Raji (cell line): ENCODE measurements at regions not wholly inside any gene's neighbourhood (a gene's known extent, or its start where the extent isn't known, plus 50 kb on each side); places are given as distances from the start of the nearest gene placed in this dataset.

Experiments used
- POLR2A ChIP-seq: IDR thresholded peaks from 2 replicates; pipeline ENCODE4 v1.6.1; 2011; ENCODE audit warnings: low read depth, low read length, control low read depth; ENCODE audit not compliant: insufficient read depth

DNA sequence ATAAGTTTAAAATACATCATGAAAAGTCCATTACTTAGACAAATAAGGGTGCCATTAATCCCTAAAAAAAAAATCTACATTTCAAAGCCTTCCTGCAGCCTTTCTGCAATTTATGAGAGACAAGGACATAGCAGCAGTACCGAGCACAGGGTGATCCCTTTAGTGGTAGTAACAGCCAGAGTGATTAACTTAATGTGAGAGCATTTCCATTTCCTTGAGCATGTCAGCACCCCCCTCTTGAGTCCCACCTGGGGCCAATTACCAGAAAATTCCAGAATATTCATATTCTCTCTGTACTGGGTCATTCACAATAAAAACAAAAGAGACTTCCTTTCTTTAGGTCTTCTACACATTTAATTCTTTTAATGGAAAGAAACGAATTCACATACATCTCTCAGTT lies 546.9 kb upstream of the CCDC54 start:
- no peak for TF ChIP-seq POLR2A

DNA sequence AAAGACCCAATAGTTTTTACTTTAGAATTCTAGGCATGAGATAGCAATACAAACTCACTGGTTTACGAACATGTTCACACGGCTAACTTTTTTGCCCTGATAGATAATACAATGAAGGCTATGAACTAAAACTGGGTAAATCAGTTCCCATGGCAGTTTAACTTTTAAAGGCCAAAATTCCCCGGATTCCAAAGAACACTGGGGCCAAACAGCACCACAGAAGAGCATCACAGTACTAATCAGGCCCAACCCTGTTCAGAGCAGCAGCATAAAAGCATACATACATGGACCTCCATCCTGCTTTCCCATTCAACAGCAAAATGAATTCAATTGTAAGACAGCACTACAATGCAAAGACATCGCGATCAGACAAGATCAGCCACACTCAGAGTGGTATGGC lies 540.3 kb upstream of the CCDC54 start:
- TF ChIP-seq POLR2A: no peak

DNA sequence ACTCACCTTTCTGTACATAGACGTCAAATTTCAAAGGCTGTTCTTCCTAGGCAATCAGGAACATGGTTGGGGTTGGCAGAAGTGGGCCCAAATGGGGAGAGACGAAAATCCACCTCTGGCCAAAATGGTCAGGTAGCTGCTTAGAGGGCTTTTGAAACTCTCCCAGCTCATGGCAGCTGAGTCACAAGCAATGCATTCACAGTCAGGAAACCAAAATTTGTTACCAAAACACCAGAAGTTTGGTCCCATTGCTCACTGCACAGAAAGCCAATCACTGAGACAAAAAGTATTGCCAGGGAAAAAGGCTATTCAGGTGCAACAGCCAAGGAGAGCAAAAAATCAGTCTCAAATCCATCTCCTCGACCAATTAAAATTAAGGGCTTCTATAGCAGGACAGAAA lies 539.6 kb upstream of the CCDC54 start:
- TF ChIP-seq POLR2A: no peak

DNA sequence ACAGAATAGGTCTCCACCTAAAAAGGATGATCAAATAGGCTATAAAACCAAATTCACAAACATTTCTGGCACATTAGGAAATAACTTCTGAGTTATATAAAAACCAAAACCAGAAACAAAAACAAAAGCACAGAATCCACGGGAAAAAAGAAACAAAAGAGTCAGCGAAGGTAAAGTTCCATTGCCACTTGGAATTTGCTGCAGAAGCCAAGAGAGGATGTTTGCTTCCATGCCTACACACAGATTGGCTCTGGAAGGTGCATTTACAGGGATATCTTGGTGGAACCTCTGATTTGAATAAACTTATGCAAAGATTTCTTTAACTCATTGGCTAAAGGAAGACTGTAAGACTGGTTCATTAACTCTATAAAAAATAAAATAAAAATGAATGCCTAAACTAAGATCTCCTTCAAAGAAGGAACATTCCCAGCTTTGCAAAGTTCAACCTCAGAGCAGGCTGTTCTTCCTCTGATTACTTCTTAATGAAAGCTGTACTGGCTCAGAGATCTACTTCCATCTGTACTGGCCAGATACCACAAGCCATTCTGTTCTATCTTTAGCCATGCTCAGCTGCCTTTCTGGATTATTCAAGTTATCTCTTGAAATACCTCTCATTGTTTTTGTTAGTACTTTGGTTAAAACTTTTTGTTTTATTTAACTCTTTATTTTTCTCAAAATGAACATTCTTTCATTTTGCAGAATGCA lies 537.5 kb upstream of the CCDC54 start:
- no peak for TF ChIP-seq POLR2A

DNA sequence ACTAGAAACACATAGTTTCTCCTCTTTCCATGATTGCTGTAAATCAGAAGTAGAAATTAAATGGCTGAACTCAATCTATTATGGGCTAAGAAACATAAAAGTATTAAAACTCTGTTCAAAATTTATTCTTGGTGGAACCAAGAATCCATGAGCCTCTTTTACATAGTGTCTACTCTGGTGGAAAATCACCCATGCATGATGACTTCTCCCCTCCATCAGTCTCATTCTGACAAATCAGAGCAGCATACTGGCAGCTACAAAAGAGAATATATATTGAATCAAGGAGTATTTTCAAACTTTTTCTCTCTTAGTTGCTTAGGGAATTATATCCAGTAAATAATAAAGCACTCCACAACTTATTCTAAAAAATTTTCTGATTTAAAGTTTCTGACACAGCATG lies 536.9 kb upstream of the CCDC54 start:
- no peak for TF ChIP-seq POLR2A

DNA sequence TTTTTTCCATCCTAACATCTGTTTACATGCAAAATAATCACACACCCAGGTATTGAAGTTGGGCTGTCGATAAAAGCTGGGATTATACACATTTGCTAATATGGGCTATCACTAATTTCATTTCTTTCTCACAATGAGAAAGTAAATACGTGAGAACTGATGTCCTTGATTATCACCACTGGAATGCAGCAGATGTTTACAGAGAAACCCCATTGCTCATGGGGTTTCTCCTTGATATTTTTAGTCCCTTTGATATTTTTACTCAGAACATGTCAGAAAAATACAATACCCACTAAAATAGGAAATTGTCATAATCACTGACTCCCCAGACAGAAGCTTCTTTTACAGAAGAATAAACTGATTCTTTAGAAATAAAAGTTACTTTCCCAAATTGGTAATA lies 535.1 kb upstream of the CCDC54 start:
- no peak for TF ChIP-seq POLR2A

DNA sequence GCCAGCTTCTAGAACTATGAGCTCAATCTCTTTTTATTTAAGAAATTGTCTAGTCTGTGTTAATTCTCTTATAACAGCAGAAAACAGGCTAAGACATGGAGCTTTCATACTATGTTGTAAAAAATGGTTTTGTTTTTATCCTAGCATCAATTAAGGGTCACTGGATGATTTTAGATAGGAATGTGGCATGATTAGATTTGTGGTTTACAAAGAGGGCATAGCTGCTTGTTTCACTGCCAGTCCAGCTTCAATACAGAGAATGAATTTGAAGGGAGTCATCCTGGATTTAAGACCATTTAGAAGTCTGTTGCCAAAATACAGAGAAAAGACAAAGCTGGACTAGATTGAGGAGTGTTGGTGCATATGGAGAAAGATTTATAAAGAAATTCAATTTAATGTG lies 532.6 kb upstream of the CCDC54 start:
- TF ChIP-seq POLR2A: no peak

DNA sequence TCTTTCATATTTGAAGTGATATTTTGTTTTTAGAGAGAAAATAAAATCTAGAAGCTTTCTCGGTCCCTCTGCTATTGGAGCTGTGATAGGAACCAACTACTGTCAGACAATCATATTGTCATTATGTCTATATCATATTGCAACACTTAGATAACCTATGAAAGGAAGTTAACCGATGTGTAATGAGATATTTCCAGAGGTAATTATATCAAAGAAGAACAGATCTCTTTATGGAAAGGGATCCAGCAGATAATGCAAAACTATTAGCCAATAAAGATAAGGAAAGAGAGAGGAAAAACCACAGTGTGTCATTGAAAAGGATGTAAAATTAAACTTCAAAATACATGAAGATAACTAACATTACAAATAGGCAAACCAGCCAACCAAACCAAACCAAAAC lies 529.1 kb upstream of the CCDC54 start:
- TF ChIP-seq POLR2A: no peak

DNA sequence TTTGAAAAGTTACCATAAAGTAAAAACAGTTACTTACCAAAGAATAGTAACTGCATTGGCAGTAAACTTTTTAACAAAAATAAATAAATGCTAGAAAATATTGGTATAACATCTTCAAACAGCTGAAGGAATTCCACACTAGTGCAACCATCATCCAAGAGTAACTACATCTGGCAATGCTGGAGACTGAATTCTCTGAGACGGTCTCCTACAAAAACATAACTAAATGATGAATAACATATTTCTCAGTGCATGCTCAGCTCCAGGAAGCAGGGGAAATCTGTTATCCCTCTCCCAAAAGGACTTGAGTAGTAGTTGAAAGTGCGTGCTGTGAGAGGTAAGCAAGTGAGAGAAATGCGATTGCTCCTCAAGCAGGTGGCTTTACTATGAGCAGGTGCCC lies 526.8 kb upstream of the CCDC54 start:
- TF ChIP-seq POLR2A: no peak

DNA sequence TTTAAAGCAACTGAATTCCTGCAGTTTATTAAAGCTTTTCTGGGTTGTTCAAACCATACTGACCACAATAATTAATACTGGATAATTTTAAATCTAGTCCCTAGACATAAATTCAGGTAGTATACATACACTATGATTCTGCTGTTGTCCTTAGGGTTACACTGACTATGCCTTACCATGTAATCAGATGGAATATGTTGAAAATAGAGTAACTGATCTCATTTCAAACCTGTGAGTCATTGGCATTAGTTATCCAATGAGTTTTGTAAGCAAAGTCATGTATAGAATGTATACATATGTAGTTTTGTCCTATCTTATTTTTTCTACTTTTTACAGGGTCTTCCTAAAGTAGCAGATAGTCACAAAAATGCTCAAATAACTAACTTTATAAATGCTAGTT lies 517.1 kb upstream of the CCDC54 start:
- TF ChIP-seq POLR2A: no peak

DNA sequence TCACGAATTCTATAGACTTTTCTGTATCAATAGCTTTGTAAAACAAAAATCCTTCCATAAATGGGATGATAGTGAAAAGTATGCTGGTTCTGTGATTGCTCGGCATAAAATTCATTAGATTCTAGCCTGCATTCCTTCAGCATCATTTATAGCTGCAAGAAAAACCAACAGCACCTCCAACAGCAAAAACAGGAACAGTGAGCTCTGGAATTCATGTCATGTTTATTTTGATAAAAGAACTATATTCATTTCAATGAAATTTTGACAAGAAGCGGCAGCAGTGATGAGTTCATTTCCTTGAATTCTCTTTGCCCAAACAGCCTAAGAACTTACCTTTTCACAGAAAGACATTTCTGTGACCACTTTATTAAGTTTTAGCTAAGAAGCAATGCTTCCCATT lies 515.2 kb upstream of the CCDC54 start:
- no peak for TF ChIP-seq POLR2A

DNA sequence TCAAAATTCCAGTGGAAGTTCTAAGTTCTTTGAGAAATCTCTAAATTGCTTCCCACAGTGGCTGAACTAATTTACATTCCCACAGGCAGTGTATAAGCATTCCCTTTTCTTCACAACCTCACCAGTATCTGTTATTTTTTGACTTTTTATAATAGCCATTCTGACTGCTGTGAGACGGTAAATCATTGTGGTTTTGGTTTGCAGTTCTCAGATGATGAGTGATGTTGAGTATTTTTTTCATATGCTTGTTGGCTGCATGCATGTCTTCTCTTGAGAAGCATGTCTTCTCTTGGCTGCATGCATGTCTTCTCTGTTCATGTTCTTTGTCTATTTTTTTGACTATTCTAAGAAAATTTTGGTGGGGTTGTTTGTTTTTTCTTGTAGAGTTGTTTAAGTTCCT lies 499.6 kb upstream of the CCDC54 start:
- no peak for TF ChIP-seq POLR2A

DNA sequence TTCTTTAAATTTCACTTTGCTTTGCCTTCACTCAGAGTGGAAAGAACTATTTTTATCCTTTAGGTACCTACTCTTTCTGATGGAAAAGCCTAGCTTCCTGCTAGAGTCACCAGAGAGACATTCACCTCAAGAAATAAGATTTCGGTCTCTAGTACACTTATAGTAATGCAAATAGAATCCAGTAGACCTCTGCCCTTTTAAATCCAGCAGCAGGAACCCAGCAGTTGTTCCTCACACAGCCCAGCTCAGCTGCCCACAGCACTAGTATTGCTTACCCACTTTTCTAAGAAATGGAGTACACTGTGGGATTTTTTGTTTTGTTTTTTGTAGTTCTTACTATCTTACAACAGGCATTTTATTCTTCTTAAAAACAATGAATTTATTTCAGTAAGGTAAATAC lies 497.0 kb upstream of the CCDC54 start:
- TF ChIP-seq POLR2A: no peak

DNA sequence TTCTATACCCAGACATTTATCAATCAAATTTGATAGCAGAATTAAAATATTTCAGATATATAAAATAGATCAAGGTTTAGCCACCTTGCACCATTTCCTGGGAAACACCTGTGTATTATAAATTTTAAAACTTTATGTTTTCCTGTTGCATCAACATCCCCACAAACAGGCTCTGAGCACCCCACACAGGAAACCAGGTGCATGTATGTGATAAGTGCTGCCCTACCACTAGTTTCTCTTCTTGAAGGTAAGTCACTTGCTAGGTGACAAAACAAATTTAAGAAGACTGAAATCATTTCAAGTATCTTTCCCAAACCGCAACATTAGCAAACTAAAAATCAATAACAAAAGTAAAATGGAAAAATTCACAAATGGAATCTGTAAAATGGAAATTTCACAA lies 496.1 kb upstream of the CCDC54 start:
- no peak for TF ChIP-seq POLR2A

DNA sequence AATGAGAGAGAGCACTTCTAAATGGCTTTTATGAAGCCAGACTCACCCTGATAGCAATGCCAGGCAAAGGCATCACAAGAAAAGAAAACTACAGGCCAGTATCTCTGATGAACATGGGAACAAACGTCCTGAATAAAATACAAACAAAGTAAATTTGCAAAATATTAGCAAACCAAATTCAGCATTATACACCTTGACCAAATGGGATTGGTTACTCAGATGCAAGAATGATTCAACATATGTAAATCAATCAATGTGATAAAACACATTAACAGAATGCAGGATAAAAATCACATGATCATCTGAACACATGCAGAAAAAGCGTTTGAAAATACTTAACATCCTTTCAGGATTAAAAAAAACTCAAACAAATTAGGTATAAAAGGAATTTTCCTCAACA lies 494.9 kb upstream of the CCDC54 start:
- no peak for TF ChIP-seq POLR2A

DNA sequence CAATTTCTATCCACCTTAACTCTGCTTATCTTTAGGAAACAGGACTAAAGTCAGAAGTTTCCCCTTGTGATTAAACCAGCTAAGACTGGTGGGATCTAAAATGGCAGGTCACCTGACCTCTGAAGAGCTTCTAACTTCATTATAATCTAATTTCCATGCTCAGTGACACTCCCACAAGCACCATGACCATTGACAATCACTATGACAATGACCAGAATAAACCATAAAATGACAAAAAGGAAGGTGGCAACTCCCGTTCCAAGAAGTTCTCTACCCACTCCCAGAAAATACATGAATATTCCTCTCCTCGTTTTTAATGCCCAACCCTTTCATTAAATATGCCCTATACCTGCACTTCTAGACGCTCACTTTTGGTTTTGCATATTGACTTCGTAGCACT lies 471.2 kb upstream of the CCDC54 start:
- no peak for TF ChIP-seq POLR2A

DNA sequence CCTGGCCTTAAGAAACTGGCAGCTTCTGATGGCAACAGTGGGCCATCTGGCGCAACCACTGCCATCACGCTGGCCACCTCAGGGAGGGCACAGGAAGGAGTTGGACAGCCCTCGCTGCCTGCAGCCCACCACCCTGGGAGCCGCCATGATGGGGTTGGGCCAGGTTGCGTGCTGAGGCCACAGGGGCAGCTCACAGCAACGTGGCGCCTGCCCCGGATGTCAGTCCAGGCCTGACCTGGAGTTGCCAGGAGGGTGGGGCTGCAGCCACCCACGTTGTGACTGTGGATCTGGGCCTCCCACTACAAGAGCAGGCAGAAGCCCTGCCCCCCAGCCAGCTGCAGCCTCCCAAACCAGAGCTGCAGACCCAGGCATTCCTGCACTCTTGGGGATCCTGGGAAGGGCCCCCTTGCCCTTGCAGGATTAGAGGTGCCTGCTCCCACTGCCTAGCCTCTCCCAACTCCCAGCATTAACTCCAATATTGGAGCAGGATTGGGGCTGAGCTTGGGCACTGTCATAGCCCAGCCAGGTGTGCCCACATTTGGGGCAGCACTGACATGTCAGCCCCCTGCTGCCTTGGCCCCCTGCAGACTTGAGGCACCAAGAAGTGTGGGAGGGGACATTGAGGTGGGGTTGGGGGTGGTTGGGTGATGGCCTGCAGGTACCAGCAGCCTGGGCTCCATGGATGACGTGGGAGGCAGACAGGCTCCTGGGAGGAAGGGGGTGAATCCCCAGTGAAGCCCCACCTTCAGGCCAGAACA lies 468.9 kb upstream of the CCDC54 start:
- no peak for TF ChIP-seq POLR2A
